Omental fat pad (tissue), 3 donors: ENCODE measurements at regions not wholly inside any gene's neighbourhood (a gene's known extent, or its start where the extent isn't known, plus 50 kb on each side); places are given as distances from the start of the nearest gene placed in this dataset.

Experiments used
- ATAC-seq: fragments of 150-250 bp; one replicate; pipeline ENCODE4 v1.9.1; 2016; ENCODE audit warnings: mild to moderate bottlenecking, moderate library complexity; ENCODE audit not compliant: low FRiP score
- DNase-seq: peaks from one replicate; pipeline ENCODE4 v3.0.0-alpha.2; 2019; ENCODE audit warnings: low spot score
- TF ChIP-seq, protein P1 (sequence below), 3 donors: fragments of 450-650 bp; IDR thresholded peaks; one replicate each; pipeline ENCODE4 v1.5.1; 2016 to 2017; ENCODE audit warnings: antibody characterized with exemption in 3 of 3, mild to moderate bottlenecking in 3 of 3, moderate library complexity in 2 of 3

DNA sequence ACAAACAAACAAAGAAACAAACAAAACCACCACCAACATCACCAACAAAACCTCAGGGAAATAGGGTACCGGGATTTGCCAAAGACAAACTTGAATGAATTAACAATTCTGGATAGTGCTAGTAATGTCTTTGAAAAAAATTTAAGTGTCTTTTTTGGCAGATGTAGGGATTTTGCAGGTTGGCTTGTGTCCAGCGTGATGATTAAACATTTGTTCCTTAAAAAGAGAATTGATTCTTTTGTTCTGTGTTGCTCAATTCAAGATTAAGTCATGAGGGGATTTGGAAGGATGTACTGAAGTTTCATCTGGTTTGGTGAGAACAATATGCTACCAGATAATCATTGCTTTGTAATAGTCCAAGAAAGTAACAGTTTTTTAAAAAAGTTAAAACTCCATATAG lies 125.1 kb upstream of the HS3ST5 start:
- no peak for ATAC-seq
- TF ChIP-seq, protein P1, sequence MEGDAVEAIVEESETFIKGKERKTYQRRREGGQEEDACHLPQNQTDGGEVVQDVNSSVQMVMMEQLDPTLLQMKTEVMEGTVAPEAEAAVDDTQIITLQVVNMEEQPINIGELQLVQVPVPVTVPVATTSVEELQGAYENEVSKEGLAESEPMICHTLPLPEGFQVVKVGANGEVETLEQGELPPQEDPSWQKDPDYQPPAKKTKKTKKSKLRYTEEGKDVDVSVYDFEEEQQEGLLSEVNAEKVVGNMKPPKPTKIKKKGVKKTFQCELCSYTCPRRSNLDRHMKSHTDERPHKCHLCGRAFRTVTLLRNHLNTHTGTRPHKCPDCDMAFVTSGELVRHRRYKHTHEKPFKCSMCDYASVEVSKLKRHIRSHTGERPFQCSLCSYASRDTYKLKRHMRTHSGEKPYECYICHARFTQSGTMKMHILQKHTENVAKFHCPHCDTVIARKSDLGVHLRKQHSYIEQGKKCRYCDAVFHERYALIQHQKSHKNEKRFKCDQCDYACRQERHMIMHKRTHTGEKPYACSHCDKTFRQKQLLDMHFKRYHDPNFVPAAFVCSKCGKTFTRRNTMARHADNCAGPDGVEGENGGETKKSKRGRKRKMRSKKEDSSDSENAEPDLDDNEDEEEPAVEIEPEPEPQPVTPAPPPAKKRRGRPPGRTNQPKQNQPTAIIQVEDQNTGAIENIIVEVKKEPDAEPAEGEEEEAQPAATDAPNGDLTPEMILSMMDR (IDR thresholded peaks at IDR 0.05) = no peak
- no peak for DNase-seq

DNA sequence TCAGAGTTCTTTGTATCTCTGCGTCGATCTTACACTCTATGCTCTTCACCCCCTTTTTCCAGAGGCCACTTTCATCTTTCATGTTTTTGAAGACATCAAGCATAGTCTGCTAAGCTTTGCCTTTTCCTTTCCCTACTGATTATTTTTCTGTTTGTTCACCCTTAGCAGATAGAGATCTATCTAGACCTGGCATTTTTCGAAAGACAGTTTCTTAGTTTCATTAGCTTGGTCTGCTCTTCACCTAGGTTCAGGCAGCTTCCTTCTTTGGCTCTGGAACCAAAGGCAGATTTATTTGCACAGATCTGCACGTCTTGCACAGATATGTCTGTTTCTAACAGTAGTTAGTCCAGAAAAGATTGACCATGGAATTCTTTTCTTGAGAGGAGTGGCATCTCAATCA lies 122.7 kb upstream of the HS3ST5 start:
- DNase-seq = no peak
- no peak for ATAC-seq
- TF ChIP-seq, protein P1 (IDR thresholded peaks at IDR 0.05) = no peak

DNA sequence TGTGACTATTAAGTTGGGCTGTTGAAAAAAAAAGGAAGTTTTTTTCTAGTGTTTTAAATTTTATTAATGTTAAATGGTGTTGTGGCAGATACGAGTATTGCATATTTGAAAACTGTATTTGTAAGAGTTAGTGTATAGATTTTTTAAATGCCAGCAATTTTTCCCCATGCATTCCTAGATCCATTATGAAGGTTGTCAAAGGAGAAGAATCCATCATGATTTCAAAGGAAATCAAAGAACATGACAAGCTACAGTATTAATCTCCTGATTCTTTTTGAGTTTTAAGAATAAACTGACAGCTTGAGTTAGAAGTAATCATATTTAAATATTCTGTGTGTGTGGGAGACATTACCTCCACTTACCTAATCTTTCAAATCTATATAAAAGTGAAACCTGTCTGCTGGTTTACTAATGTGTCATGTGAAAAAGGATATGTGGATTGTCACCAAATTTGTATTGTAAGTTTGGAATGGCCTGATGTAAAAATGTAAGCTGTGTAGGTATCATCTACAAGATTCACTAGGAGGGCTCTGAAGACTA lies 111.0 kb upstream of the HS3ST5 start:
- ATAC-seq (no peak), DNase-seq (no peak)
- TF ChIP-seq, protein P1 (IDR thresholded peaks at IDR 0.05) = no peak

DNA sequence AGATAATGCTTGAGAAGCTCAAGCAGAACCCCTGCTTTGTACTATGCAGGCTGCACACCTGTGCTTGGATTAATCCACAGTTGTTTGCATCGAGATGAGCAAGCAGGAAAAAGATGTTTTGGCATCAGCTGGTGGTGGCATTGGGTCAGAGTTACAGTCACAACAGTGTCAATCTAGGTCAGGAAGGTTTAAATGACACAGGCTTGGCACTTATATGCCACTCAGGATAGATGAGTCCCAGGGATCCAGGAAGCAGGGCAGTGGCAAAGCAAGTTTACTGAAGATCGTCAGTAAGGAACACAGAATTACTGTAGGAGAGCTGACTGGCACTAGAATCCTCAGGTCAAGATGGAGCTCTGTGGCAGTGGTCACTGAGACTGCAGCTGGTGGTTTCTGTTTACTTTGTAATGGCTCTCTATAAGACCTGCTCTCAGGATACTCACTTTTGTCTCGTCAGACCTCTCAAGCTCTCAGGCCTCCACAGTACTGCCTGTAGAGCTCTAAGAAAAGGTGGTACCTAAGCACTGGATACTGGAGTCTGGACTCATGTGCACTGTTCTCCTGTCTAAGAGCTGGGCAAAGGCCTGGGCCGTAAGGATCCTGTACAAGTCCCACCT lies 110.1 kb upstream of the HS3ST5 start:
- DNase-seq = no peak
- ATAC-seq = no peak
- TF ChIP-seq, protein P1 (IDR thresholded peaks at IDR 0.05) = no peak

DNA sequence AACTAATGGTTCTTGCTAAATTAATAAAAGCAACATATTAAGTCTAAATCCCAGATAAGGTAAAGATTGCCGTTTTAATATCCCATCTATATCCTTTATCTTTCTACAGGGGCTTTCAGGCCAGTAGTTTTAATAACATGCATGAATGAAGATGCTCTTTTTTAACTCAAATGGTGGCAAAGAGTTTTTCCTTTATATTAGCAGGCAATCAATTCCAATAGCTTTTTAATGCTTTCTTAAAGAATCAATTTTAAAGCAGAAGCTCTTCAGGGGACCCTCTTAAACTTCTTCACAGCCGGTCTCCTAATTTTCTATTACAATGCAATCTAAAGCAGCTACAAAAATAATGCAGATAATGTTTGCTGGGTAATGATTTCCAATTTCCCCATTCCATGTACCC lies 107.8 kb upstream of the HS3ST5 start:
- ATAC-seq (no peak), DNase-seq (no peak)
- TF ChIP-seq, protein P1 (IDR thresholded peaks at IDR 0.05) = no peak

DNA sequence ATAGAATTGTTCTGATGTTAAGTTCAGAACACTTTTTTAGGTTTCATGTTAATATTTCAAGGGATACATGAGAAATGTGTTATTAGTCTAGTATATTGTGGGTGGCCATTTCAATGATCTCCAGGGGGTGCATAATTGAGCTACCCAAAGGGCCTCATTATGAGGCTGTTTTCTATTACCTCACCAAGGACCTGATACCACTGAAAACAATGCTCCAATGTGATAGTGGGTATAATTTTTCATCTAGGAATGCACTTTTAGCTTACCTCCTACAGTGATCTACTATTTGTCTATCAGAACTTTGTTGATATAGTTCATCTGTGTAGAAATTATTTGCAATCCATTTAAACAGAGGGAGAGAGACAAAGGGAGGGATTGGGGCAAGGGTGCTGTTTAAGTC lies 106.8 kb upstream of the HS3ST5 start:
- DNase-seq = no peak
- TF ChIP-seq, protein P1 (IDR thresholded peaks at IDR 0.05) = no peak

DNA sequence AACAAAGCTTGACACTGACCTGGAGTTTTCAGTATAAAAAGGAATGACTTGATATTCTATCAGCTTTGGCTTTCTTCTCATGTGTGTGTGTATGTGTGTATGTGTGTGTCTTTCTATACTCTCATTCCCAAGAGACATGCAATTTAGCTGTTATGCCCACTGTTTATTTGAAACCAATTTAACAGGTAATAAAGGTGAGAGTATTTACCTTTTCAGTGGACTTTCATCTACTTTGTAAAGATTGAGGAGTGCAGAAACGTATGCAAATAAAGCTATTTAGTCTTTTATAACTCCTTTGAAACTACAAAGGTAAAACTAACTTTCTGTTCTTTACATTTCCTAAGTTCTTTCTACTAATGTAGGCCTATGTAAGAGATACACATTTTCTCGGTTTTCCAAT lies 103.5 kb upstream of the HS3ST5 start:
- TF ChIP-seq, protein P1 (IDR thresholded peaks at IDR 0.05) = no peak
- DNase-seq (no peak), ATAC-seq (no peak)

More for the DNA sequence above, 106.8 kb upstream of the HS3ST5 start:
- no peak for ATAC-seq
